GM18517 (cell line): ENCODE measurements at regions not wholly inside any gene's neighbourhood (a gene's known extent, or its start where the extent isn't known, plus 50 kb on each side); places are given as distances from the start of the nearest gene placed in this dataset.
"Not testable (repeated sequence)": the region's sequence is repeated elsewhere in the genome, so short reads cannot be mapped to it uniquely, and the experiment has no call there.

ENCODE experiments used
- ATAC-seq: cut with Tn5 transposase; IDR thresholded peaks from one replicate; pipeline ENCODE4 v1.9.1; 2021; ENCODE audit warnings: mild to moderate bottlenecking, moderate library complexity; ENCODE audit not compliant: unreplicated experiment

DNA sequence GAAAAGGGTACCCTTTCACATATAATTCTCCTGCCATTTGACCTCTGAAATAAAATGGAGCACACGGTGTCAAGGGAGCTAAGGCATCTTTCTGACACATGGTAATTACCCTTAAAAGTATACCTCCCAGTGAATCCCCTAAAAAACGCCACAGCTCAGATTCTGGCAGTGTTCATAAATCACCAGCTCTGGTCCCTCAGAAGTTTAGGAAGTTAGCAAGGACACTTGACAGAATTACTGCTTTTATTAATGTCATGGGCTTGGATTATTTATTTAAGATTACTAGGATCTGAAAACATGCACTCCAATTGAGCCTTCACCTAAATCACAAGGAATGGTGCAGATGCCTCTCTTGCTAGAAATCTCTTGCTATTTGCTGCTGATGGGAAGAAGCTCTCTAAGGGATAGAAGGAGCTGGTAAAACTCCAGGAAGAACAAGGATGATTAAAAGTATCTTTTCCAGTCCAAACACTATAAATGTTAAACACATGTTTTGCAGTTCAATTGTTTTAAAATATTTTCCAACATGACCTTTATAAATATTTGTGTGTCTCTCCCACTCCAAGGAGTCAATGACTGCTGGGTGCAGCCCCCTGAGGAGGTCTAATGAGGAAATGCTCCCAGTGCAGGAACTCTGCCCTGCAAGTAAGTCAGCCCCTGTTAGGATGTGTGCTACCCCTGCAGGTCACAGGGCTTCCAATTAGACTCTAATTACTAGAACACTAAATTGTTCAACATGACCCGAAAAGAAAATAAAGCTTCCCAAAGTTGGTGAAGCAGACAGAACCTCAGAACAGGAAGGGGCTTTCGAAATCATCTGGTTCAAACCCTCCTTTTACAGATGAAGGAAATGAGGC is 230.3 kb downstream of the TFAP2A start:
- ATAC-seq = no peak

GRCh38 chr6:10180138-10181074 is 234.5 kb downstream of the TFAP2A start:
- ATAC-seq = no peak

DNA sequence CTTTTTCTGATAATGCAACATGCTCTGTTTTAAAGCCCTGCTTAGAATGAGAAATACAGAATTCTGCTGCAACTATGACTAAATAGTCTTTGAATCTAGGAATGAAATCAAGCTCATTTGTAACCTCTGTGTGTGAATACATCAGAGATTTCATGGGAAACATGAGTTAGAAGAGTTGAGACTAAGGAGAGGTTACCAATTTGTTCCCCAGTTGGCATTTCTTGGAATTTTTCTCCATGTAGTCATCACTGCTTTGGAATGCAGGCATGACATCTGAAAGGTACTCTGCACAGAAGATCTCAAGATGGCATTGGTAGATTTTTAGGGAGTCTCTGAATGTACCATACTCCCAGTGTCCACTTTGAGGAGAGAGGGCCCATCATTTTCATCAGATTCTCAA is 237.2 kb downstream of the TFAP2A start:
- no peak for ATAC-seq

GRCh38 chr6:10175362-10175761 is 239.5 kb downstream of the TFAP2A start:
- ATAC-seq = no peak

GRCh38 chr6:10174761-10175160 is 240.1 kb downstream of the TFAP2A start:
- no peak for ATAC-seq

- no peak for ATAC-seq
Observed at GRCh38 chr6:10174056-10174455, 240.8 kb downstream of the TFAP2A start.

DNA sequence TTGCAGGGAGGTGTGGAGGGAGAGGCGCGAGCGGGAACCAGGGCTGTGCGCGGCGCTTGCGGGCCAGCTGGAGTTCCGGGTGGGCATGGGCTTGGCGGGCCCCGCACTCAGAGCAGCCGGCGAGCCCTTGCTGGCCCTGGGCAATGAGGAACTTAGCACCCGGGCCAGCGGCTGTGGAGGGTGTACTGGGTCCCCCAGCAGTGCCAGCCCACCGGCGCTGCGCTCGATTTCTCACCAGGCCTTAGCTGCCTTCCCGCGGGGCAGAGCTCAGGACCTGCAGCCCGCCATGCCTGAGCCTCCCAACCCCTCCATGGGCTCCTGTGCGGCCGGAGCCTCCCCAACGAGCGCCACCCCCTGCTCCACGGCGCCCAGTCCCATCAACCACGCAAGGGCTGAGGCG is 243.2 kb downstream of the TFAP2A start:
- ATAC-seq = not testable (repeated sequence)

- ATAC-seq = no peak
Observed at GRCh38 chr6:10170816-10171215, 244.1 kb downstream of the TFAP2A start.

DNA sequence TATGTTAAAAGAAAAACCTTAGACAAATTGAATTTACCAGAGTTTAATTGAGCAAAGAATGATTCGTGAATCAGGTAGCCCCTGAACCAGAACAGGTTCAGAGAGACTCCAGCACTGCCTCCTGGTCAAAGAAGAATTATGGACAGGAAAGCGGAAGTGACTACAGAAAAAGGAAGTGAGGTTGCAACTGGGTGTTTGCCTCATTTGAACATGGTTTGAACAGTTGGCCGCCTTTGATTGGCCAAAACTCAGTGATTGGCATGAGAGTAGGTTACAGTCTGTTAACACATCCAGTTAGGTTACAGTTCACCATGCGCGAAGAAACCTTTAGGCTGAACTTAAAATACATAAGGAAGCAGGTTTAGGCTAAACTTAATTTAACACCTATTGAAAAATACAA is 248.8 kb downstream of the TFAP2A start:
- no peak for ATAC-seq

DNA sequence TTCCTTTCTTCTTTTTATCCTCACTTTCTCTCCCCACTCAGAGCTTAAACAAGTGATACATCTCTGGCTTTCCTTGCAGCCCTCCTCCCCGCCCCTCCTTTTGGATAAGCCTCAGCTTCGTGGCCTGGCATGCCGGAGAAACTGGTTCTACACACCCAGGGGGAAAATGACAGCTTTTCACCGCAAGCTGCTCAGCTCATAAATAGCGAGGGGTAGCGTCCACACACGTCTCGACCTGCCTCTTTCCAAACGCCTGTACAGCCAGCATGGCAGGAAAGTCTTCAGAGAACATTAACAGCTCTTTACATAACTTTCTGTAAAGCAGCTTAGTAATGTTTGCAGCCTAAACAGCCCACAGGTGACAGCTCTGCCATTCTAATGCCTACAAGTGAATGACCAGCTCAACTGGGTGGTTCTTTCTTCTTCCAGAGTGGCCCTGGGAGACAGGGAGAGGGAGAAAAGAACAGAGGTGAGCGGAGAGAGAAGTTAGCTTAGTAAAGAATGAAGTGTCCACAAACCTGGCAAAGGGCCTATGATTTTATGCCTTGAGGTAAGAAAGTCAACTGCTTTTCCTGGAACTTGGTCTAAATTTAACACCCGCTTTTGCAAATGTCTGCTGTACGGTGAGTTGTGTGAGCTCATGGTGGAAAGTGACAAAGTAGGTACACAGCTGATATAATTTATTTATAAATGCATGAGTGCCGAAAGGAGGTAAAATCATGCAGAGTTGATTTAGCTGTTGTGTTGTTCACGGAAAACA is 251.5 kb downstream of the TFAP2A start:
- ATAC-seq = no peak

- no peak for ATAC-seq
Observed at GRCh38 chr6:10156875-10157274, 258.0 kb downstream of the TFAP2A start.

DNA sequence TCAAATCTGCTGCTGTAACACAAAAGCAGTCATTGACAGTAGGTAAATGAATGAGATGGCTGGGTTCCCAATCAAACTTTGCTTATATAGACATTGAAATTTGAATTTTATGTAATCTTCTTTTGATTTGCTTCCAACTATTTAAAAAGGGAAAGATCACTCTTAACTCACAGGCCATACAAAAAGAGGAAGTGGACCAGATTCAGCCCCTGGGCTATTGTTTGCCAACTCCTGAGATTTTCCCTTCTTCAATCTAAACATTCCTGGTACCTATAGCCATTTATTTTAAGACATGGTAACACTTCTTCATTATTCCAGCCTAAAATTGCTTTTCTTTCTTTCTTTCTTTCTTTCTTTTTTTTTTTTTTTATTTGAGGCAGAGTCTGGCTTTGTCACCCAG is 260.6 kb downstream of the TFAP2A start:
- ATAC-seq = no peak

GRCh38 chr6:10151144-10151915 is 263.5 kb downstream of the TFAP2A start:
- no peak for ATAC-seq

GRCh38 chr6:10149603-10150002 is 265.3 kb downstream of the TFAP2A start:
- ATAC-seq = no peak

- peak; percentile 99 for ATAC-seq
Observed at GRCh38 chr6:10146715-10147451, 268.0 kb downstream of the TFAP2A start.

- no peak for ATAC-seq
Observed at GRCh38 chr6:10144772-10145171, 270.1 kb downstream of the TFAP2A start.

- ATAC-seq = no peak
Observed at GRCh38 chr6:10141746-10142443, 273.0 kb downstream of the TFAP2A start.

- no peak for ATAC-seq
Observed at GRCh38 chr6:10140824-10141223, 274.1 kb downstream of the TFAP2A start.

GRCh38 chr6:10140136-10140535 is 274.7 kb downstream of the TFAP2A start:
- no peak for ATAC-seq
